ENCODE measurements at regions not wholly inside any gene's neighbourhood (a gene's known extent, or its start where the extent isn't known, plus 50 kb on each side); places are given as distances from the start of the nearest gene placed in this dataset.

- no peak overlapping the region for H3K4me3 ChIP-seq (ENCODE audit: control insufficient read depth in 1 of 7, extremely low read depth in 1 of 7, insufficient read depth in 4 of 7, low read depth in 2 of 7, low read length in 6 of 7)
- H3K36me3 ChIP-seq (ENCODE audit: control insufficient read depth in 4 of 4, insufficient read depth in 4 of 4, low read length in 3 of 4), result no peaks in the 10 kb centered on the region
- POLR2A ChIA-PET, result no interaction called here
- H3K4me1 ChIP-seq (ENCODE audit: control extremely low read depth in 1 of 4, control insufficient read depth in 4 of 4, insufficient read depth in 4 of 4, low read length in 3 of 4), result no peaks in the 10 kb centered on the region
- H3K27ac ChIP-seq (ENCODE audit: insufficient read depth in 1 of 2, low read depth in 1 of 2, low read length in 2 of 2, poor library complexity in 1 of 2, severe bottlenecking in 2 of 2), result no peak overlapping the region
- no CpG with 5 or more reads among the region's 2 CpGs for WGBS (ENCODE audit: insufficient coverage)
- no peaks in the 10 kb centered on the region for H3K9me3 ChIP-seq (ENCODE audit: control extremely low read depth in 1 of 5, control insufficient read depth in 4 of 5, insufficient read depth in 2 of 5, low read depth in 1 of 5, low read length in 4 of 5)
- no peaks in the 10 kb centered on the region for H3K27me3 ChIP-seq (replicated peaks in 2 of 5; ENCODE audit: control insufficient read depth in 4 of 5, insufficient read depth in 5 of 5, low read length in 4 of 5)
- CTCF ChIA-PET, result no interaction called here
- no peak for DNase-seq
Measured at GRCh38 chr9:28155671-28156070, 582.4 kb upstream of the C9orf72 start.

GRCh38 chr9:28158451-28158850 lies 585.2 kb upstream of the C9orf72 start:
- no peak for DNase-seq
- no CpG with 5 or more reads among the region's 1 CpG for WGBS (ENCODE audit: insufficient coverage)
- ChIA-PET POLR2A (no interaction called here), CTCF (no interaction called here)
- no peak overlapping the region for H3K27ac ChIP-seq (ENCODE audit: insufficient read depth in 1 of 2, low read depth in 1 of 2, low read length in 2 of 2, poor library complexity in 1 of 2, severe bottlenecking in 2 of 2)
- H3K4me3 ChIP-seq (ENCODE audit: control insufficient read depth in 1 of 7, extremely low read depth in 1 of 7, insufficient read depth in 4 of 7, low read depth in 2 of 7, low read length in 6 of 7), result no peak overlapping the region
- no peaks in the 10 kb centered on the region for H3K4me1 ChIP-seq (ENCODE audit: control extremely low read depth in 1 of 4, control insufficient read depth in 4 of 4, insufficient read depth in 4 of 4, low read length in 3 of 4)
- no peaks in the 10 kb centered on the region for H3K27me3 ChIP-seq (replicated peaks in 2 of 5; ENCODE audit: control insufficient read depth in 4 of 5, insufficient read depth in 5 of 5, low read length in 4 of 5)
- H3K36me3 ChIP-seq (ENCODE audit: control insufficient read depth in 4 of 4, insufficient read depth in 4 of 4, low read length in 3 of 4), result no peaks in the 10 kb centered on the region
- no peaks in the 10 kb centered on the region for H3K9me3 ChIP-seq (ENCODE audit: control extremely low read depth in 1 of 5, control insufficient read depth in 4 of 5, insufficient read depth in 2 of 5, low read depth in 1 of 5, low read length in 4 of 5)

GRCh38 chr9:28163619-28164018 lies 590.3 kb upstream of the C9orf72 start:
- CTCF ChIA-PET, result no interaction called here
- DNase-seq, result no peak
- Histone ChIP-seq H3K27ac (ENCODE audit: insufficient read depth in 1 of 2, low read depth in 1 of 2, low read length in 2 of 2, poor library complexity in 1 of 2, severe bottlenecking in 2 of 2) (no peak overlapping the region), H3K9me3 (ENCODE audit: control extremely low read depth in 1 of 5, control insufficient read depth in 4 of 5, insufficient read depth in 2 of 5, low read depth in 1 of 5, low read length in 4 of 5) (peaks cover 0 to 2% (median 0%) of the 10 kb centered on the region in 5 experiments), H3K36me3 (ENCODE audit: control insufficient read depth in 4 of 4, insufficient read depth in 4 of 4, low read length in 3 of 4) (no peaks in the 10 kb centered on the region), H3K27me3 (replicated peaks in 2 of 5; ENCODE audit: control insufficient read depth in 4 of 5, insufficient read depth in 5 of 5, low read length in 4 of 5) (no peaks in the 10 kb centered on the region), H3K4me1 (ENCODE audit: control extremely low read depth in 1 of 4, control insufficient read depth in 4 of 4, insufficient read depth in 4 of 4, low read length in 3 of 4) (no peaks in the 10 kb centered on the region), H3K4me3 (ENCODE audit: control insufficient read depth in 1 of 7, extremely low read depth in 1 of 7, insufficient read depth in 4 of 7, low read depth in 2 of 7, low read length in 6 of 7) (no peak overlapping the region)
- POLR2A ChIA-PET, result no interaction called here
- no CpG with 5 or more reads among the region's 3 CpGs for WGBS (ENCODE audit: insufficient coverage)

GRCh38 chr9:28166179-28166578 lies 592.9 kb upstream of the C9orf72 start:
- no peaks in the 10 kb centered on the region for H3K36me3 ChIP-seq (ENCODE audit: control insufficient read depth in 4 of 4, insufficient read depth in 4 of 4, low read length in 3 of 4)
- H3K9me3 ChIP-seq (ENCODE audit: control extremely low read depth in 1 of 5, control insufficient read depth in 4 of 5, insufficient read depth in 2 of 5, low read depth in 1 of 5, low read length in 4 of 5), result peaks cover 0 to 2% (median 0%) of the 10 kb centered on the region in 5 experiments
- H3K4me1 ChIP-seq (ENCODE audit: control extremely low read depth in 1 of 4, control insufficient read depth in 4 of 4, insufficient read depth in 4 of 4, low read length in 3 of 4), result no peaks in the 10 kb centered on the region
- ChIA-PET POLR2A (no interaction called here), CTCF (no interaction called here)
- no peaks in the 10 kb centered on the region for H3K27me3 ChIP-seq (replicated peaks in 2 of 5; ENCODE audit: control insufficient read depth in 4 of 5, insufficient read depth in 5 of 5, low read length in 4 of 5)
- H3K4me3 ChIP-seq (ENCODE audit: control insufficient read depth in 1 of 7, extremely low read depth in 1 of 7, insufficient read depth in 4 of 7, low read depth in 2 of 7, low read length in 6 of 7), result no peak overlapping the region
- no peak overlapping the region for H3K27ac ChIP-seq (ENCODE audit: insufficient read depth in 1 of 2, low read depth in 1 of 2, low read length in 2 of 2, poor library complexity in 1 of 2, severe bottlenecking in 2 of 2)
- WGBS (ENCODE audit: insufficient coverage), result 93% methylated on average over 2 of the region's 2 CpGs
- DNase-seq, result no peak

- CTCF ChIA-PET, result no interaction called here
- Histone ChIP-seq H3K9me3 (ENCODE audit: control extremely low read depth in 1 of 5, control insufficient read depth in 4 of 5, insufficient read depth in 2 of 5, low read depth in 1 of 5, low read length in 4 of 5) (peaks cover 0 to 9% (median 0%) of the 10 kb centered on the region in 5 experiments), H3K4me1 (ENCODE audit: control extremely low read depth in 1 of 4, control insufficient read depth in 4 of 4, insufficient read depth in 4 of 4, low read length in 3 of 4) (no peaks in the 10 kb centered on the region), H3K27ac (ENCODE audit: insufficient read depth in 1 of 2, low read depth in 1 of 2, low read length in 2 of 2, poor library complexity in 1 of 2, severe bottlenecking in 2 of 2) (no peak overlapping the region), H3K27me3 (replicated peaks in 2 of 5; ENCODE audit: control insufficient read depth in 4 of 5, insufficient read depth in 5 of 5, low read length in 4 of 5) (no peaks in the 10 kb centered on the region), H3K36me3 (ENCODE audit: control insufficient read depth in 4 of 4, insufficient read depth in 4 of 4, low read length in 3 of 4) (no peaks in the 10 kb centered on the region), H3K4me3 (ENCODE audit: control insufficient read depth in 1 of 7, extremely low read depth in 1 of 7, insufficient read depth in 4 of 7, low read depth in 2 of 7, low read length in 6 of 7) (no peak overlapping the region)
- POLR2A ChIA-PET, result no interaction called here
- DNase-seq, result no peak
- WGBS (ENCODE audit: insufficient coverage), result no CpG with 5 or more reads among the region's 2 CpGs
Measured at GRCh38 chr9:28177142-28177541, 603.9 kb upstream of the C9orf72 start.

GRCh38 chr9:28177925-28178324 lies 604.6 kb upstream of the C9orf72 start:
- H3K36me3 ChIP-seq (ENCODE audit: control insufficient read depth in 4 of 4, insufficient read depth in 4 of 4, low read length in 3 of 4), result no peaks in the 10 kb centered on the region
- ChIA-PET POLR2A (no interaction called here), CTCF (interaction anchor here (1.1 kb wide), 1 partner anchor 10 kb away, joined by 3 read pairs; no protein-coding TSS in a partner anchor)
- H3K4me3 ChIP-seq (ENCODE audit: control insufficient read depth in 1 of 7, extremely low read depth in 1 of 7, insufficient read depth in 4 of 7, low read depth in 2 of 7, low read length in 6 of 7), result no peak overlapping the region
- H3K27me3 ChIP-seq (replicated peaks in 2 of 5; ENCODE audit: control insufficient read depth in 4 of 5, insufficient read depth in 5 of 5, low read length in 4 of 5), result no peaks in the 10 kb centered on the region
- H3K4me1 ChIP-seq (ENCODE audit: control extremely low read depth in 1 of 4, control insufficient read depth in 4 of 4, insufficient read depth in 4 of 4, low read length in 3 of 4), result no peaks in the 10 kb centered on the region
- peaks cover 0 to 9% (median 0%) of the 10 kb centered on the region in 5 experiments for H3K9me3 ChIP-seq (ENCODE audit: control extremely low read depth in 1 of 5, control insufficient read depth in 4 of 5, insufficient read depth in 2 of 5, low read depth in 1 of 5, low read length in 4 of 5)
- H3K27ac ChIP-seq (ENCODE audit: insufficient read depth in 1 of 2, low read depth in 1 of 2, low read length in 2 of 2, poor library complexity in 1 of 2, severe bottlenecking in 2 of 2), result no peak overlapping the region
- 90% methylated on average over 3 of the region's 4 CpGs for WGBS (ENCODE audit: insufficient coverage)
- no peak for DNase-seq

GRCh38 chr9:28179893-28180292 lies 606.6 kb upstream of the C9orf72 start:
- Histone ChIP-seq H3K4me1 (ENCODE audit: control extremely low read depth in 1 of 4, control insufficient read depth in 4 of 4, insufficient read depth in 4 of 4, low read length in 3 of 4) (no peaks in the 10 kb centered on the region), H3K27ac (ENCODE audit: insufficient read depth in 1 of 2, low read depth in 1 of 2, low read length in 2 of 2, poor library complexity in 1 of 2, severe bottlenecking in 2 of 2) (no peak overlapping the region), H3K36me3 (ENCODE audit: control insufficient read depth in 4 of 4, insufficient read depth in 4 of 4, low read length in 3 of 4) (no peaks in the 10 kb centered on the region), H3K4me3 (ENCODE audit: control insufficient read depth in 1 of 7, extremely low read depth in 1 of 7, insufficient read depth in 4 of 7, low read depth in 2 of 7, low read length in 6 of 7) (no peak overlapping the region), H3K9me3 (ENCODE audit: control extremely low read depth in 1 of 5, control insufficient read depth in 4 of 5, insufficient read depth in 2 of 5, low read depth in 1 of 5, low read length in 4 of 5) (peaks cover 0 to 11% (median 0%) of the 10 kb centered on the region in 5 experiments), H3K27me3 (replicated peaks in 2 of 5; ENCODE audit: control insufficient read depth in 4 of 5, insufficient read depth in 5 of 5, low read length in 4 of 5) (no peaks in the 10 kb centered on the region)
- whole genome bisulfite sequencing (ENCODE audit: insufficient coverage), result 75% methylated on average over 1 of the region's 2 CpGs
- ChIA-PET CTCF (no interaction called here), POLR2A (no interaction called here)
- DNase-seq, result no peak
